H1 (cell line): ENCODE measurements at regions not wholly inside any gene's neighbourhood (a gene's known extent, or its start where the extent isn't known, plus 50 kb on each side); places are given as distances from the start of the nearest gene placed in this dataset.

Source experiments
- CTCF ChIA-PET: fragments of 300-600 bp; sonication (Branson Sonifier 250); formaldehyde crosslinking; loops from one replicate; lab custom pipeline; 2021; ENCODE audit not compliant: partially characterized antibody; lab: Charles Lee
- POLR2A ChIA-PET: fragments of 300-600 bp; sonication (Branson Sonifier 250); formaldehyde crosslinking; loops from one replicate; lab custom pipeline; 2021; ENCODE audit warnings: inconsistent platforms; ENCODE audit not compliant: partially characterized antibody; lab: Charles Lee
- DNase-seq, 2 experiments: peaks; one replicate each; pipeline versions ENCODE4 v3.0.0 to v3.0.0-alpha.2; 2010 to 2022; ENCODE audit warnings: low spot score in 2 of 2, low read depth in 1 of 2, mixed read lengths in 1 of 2
- FAIRE-seq: peaks from 2 replicates; lab custom pipeline; 2011; peaks lifted over from hg19 to GRCh38; lab: Jason Lieb, UNC
- H2AFZ ChIP-seq: 2 replicates; pipeline ENCODE4 v1.8.1; 2012; ENCODE audit warnings: low read length, inconsistent platforms
- H2AK5ac ChIP-seq: 2 replicates; pipeline ENCODE4 v1.6.1; 2013; ENCODE audit warnings: low read depth, low read length
- H2BK120ac ChIP-seq: replicated peaks from 2 replicates; pipeline ENCODE3; 2013; ENCODE audit warnings: low read depth, low read length, inconsistent platforms
- H2BK12ac ChIP-seq: 2 replicates; pipeline ENCODE4 v1.6.1; 2013; ENCODE audit warnings: low read depth, low read length
- H2BK15ac ChIP-seq: 2 replicates; pipeline ENCODE4 v1.6.1; 2013; ENCODE audit warnings: low read length
- H2BK20ac ChIP-seq: 2 replicates; pipeline ENCODE4 v1.6.1; 2013; ENCODE audit warnings: low read length
- H2BK5ac ChIP-seq: 2 replicates; pipeline ENCODE4 v1.6.1; 2013; ENCODE audit warnings: low read depth, low read length
- H3K14ac ChIP-seq: 2 replicates; pipeline ENCODE4 v1.6.1; 2013; ENCODE audit warnings: inconsistent platforms; ENCODE audit not compliant: insufficient read length
- H3K18ac ChIP-seq: 2 replicates; pipeline ENCODE4 v1.6.1; 2013; ENCODE audit warnings: low read length; ENCODE audit errors: extremely low read depth
- H3K23ac ChIP-seq: 2 replicates; pipeline ENCODE4 v1.6.1; 2013; ENCODE audit warnings: inconsistent platforms; ENCODE audit not compliant: insufficient read length
- H3K23me2 ChIP-seq: 2 replicates; pipeline ENCODE4 v1.6.1; 2013; ENCODE audit warnings: low read depth, low read length
- H3K27ac ChIP-seq: 2 replicates; pipeline ENCODE4 v1.6.1; 2011; ENCODE audit warnings: low read depth, low read length, inconsistent platforms
- H3K27me3 ChIP-seq, 4 experiments: replicated peaks in 1 of 4; 1 replicate in 1 of 4; 2 replicates in 3 of 4; pipeline versions ENCODE4 v1.6.1 to v1.8.1; 2011 to 2013; ENCODE audit warnings: low read length in 3 of 4, mild to moderate bottlenecking in 3 of 4, inconsistent platforms in 2 of 4, mixed read lengths in 2 of 4, moderate library complexity in 1 of 4; ENCODE audit not compliant: control insufficient read depth in 3 of 4, insufficient read depth in 3 of 4; ENCODE audit errors: extremely low read depth in 1 of 4
- H3K36me3 ChIP-seq, 4 experiments: 2 replicates each; pipeline versions ENCODE4 v1.6.1 to v1.8.1; 2011 to 2013; ENCODE audit warnings: mild to moderate bottlenecking in 4 of 4, low read length in 3 of 4, moderate library complexity in 2 of 4, control low read depth in 1 of 4, inconsistent platforms in 1 of 4; ENCODE audit not compliant: insufficient read depth in 4 of 4, control insufficient read depth in 2 of 4
- H3K4ac ChIP-seq: replicated peaks from 2 replicates; pipeline ENCODE3; 2013; ENCODE audit warnings: low read length, low read depth, mixed read lengths, inconsistent platforms; ENCODE audit not compliant: insufficient read length
- H3K4me1 ChIP-seq, 4 experiments: replicated peaks in 1 of 4; 1 replicate in 1 of 4; 2 replicates in 3 of 4; pipeline versions ENCODE4 v1.6.1 to v1.8.1; 2011 to 2013; ENCODE audit warnings: low read length in 3 of 4, inconsistent platforms in 2 of 4, mixed read lengths in 1 of 4; ENCODE audit not compliant: insufficient read depth in 4 of 4, control insufficient read depth in 3 of 4
- H3K4me2 ChIP-seq, 2 experiments: 2 replicates each; pipeline versions ENCODE4 v1.6.1 to v1.8.1; 2011 to 2013; ENCODE audit warnings: low read depth in 2 of 2, low read length in 2 of 2, control low read depth in 1 of 2, inconsistent platforms in 1 of 2, mild to moderate bottlenecking in 1 of 2; ENCODE audit not compliant: insufficient read depth in 1 of 2
- H3K4me3 ChIP-seq, 4 experiments: fragments of 200-600, 300-600 bp in 1 of 4; sonication (generic), shearing (Covaris generic), sonication (Bioruptor Twin) in 1 of 4; 2 replicates each; pipeline versions ENCODE4 v1.5.1 to v1.8.1; 2011 to 2016; ENCODE audit warnings: low read length in 4 of 4, low read depth in 3 of 4, control low read depth in 2 of 4, inconsistent platforms in 2 of 4, mild to moderate bottlenecking in 2 of 4, mixed read lengths in 1 of 4, moderate library complexity in 1 of 4; ENCODE audit not compliant: insufficient read depth in 2 of 4; ENCODE audit errors: extremely low read depth in 1 of 4
- H3K56ac ChIP-seq: replicated peaks from 2 replicates; pipeline ENCODE3; 2013; ENCODE audit warnings: low read depth, mild to moderate bottlenecking, mixed read lengths, low read length, inconsistent platforms; ENCODE audit not compliant: insufficient read length
- H3K79me1 ChIP-seq: 2 replicates; pipeline ENCODE4 v1.6.1; 2013; ENCODE audit warnings: low read depth, low read length, control low read depth
- H3K79me2 ChIP-seq, 2 experiments: 2 replicates each; pipeline versions ENCODE4 v1.6.1 to v1.8.1; 2012 to 2013; ENCODE audit warnings: low read length in 2 of 2, mild to moderate bottlenecking in 2 of 2, inconsistent platforms in 1 of 2; ENCODE audit not compliant: insufficient read depth in 2 of 2, control insufficient read depth in 1 of 2
- H3K9ac ChIP-seq, 4 experiments: replicated peaks in 1 of 4; 1 replicate in 1 of 4; 2 replicates in 3 of 4; pipeline versions ENCODE4 v1.6.1 to v1.8.1; 2011 to 2013; ENCODE audit warnings: low read depth in 3 of 4, low read length in 3 of 4, control low read depth in 2 of 4, mild to moderate bottlenecking in 2 of 4, moderate library complexity in 2 of 4, inconsistent platforms in 1 of 4; ENCODE audit errors: extremely low read depth in 1 of 4
- H3K9me3 ChIP-seq, 2 experiments: 2 replicates each; pipeline versions ENCODE4 v1.6.1 to v1.8.1; 2012 to 2013; ENCODE audit warnings: mild to moderate bottlenecking in 2 of 2, moderate library complexity in 2 of 2, control low read depth in 1 of 2, inconsistent platforms in 1 of 2, low read depth in 1 of 2, low read length in 1 of 2, mixed read lengths in 1 of 2; ENCODE audit not compliant: insufficient read depth in 2 of 2
- H4K20me1 ChIP-seq, 2 experiments: replicated peaks in 1 of 2; 2 replicates each; pipeline versions ENCODE3 to v1.8.1; 2011 to 2013; ENCODE audit warnings: inconsistent platforms in 2 of 2, low read length in 2 of 2, mild to moderate bottlenecking in 1 of 2; ENCODE audit not compliant: insufficient read depth in 2 of 2, control insufficient read depth in 1 of 2
- H4K5ac ChIP-seq: 2 replicates; pipeline ENCODE4 v1.6.1; 2013; ENCODE audit warnings: low read length, low read depth, mixed read lengths, inconsistent platforms; ENCODE audit not compliant: insufficient read length
- H4K8ac ChIP-seq: 2 replicates; pipeline ENCODE4 v1.8.0; 2013; ENCODE audit warnings: mild to moderate bottlenecking, moderate library complexity, low read length, inconsistent platforms; ENCODE audit not compliant: insufficient read depth; ENCODE audit errors: extremely low read depth
- H4K91ac ChIP-seq: replicated peaks from 2 replicates; pipeline ENCODE3; 2013; ENCODE audit warnings: low read length, mixed read lengths, inconsistent platforms; ENCODE audit not compliant: insufficient read length
- ASH2L ChIP-seq: fragments of 200-600, 300-600 bp; sonication (generic); IDR thresholded peaks from one replicate; pipeline ENCODE4 v1.7.1; 2017; ENCODE audit warnings: low read length
- E2F6 ChIP-seq: IDR thresholded peaks from 2 replicates; pipeline ENCODE4 v1.6.1; 2012; ENCODE audit warnings: inconsistent platforms
- EP300 ChIP-seq, 2 experiments: IDR thresholded peaks; 1 replicate in 1 of 2; 2 replicates in 1 of 2; pipeline ENCODE4 v1.6.1; 2011 to 2012; ENCODE audit warnings: low read depth in 2 of 2, low read length in 2 of 2, mild to moderate bottlenecking in 2 of 2, borderline replicate concordance in 1 of 2, inconsistent platforms in 1 of 2, moderate library complexity in 1 of 2
- FOSL1 ChIP-seq: IDR thresholded peaks from 2 replicates; pipeline ENCODE4 v1.6.1; 2011; ENCODE audit warnings: mild to moderate bottlenecking, low read depth, low read length, moderate library complexity; ENCODE audit not compliant: insufficient read depth
- HDAC2 ChIP-seq, 2 experiments: fragments of 300-600 bp in 1 of 2; sonication (generic) in 1 of 2; IDR thresholded peaks; 2 replicates each; pipeline ENCODE4 v1.6.1; 2011 to 2012; ENCODE audit warnings: low read depth in 2 of 2, low read length in 2 of 2, mild to moderate bottlenecking in 2 of 2, moderate library complexity in 2 of 2, borderline replicate concordance in 1 of 2, inconsistent platforms in 1 of 2
- HDAC6 ChIP-seq: IDR thresholded peaks from one replicate; pipeline ENCODE4 v1.7.1; 2012; ENCODE audit warnings: low read depth, mild to moderate bottlenecking, inconsistent platforms, low read length, moderate library complexity
- KDM4A ChIP-seq: IDR thresholded peaks from one replicate; pipeline ENCODE4 v1.7.1; 2012; ENCODE audit warnings: low read depth, mild to moderate bottlenecking, moderate library complexity, low read length, inconsistent platforms; ENCODE audit not compliant: severe bottlenecking
- KDM5A ChIP-seq: fragments of 200-600 bp; IDR thresholded peaks from 2 replicates; pipeline ENCODE4 v1.7.1; 2012; ENCODE audit warnings: mild to moderate bottlenecking, low read length, inconsistent platforms, mixed read lengths
- TBP ChIP-seq: IDR thresholded peaks from 2 replicates; pipeline ENCODE4 v1.6.1; 2011; ENCODE audit warnings: low read depth, low read length, improper control_type of control experiment
- WGBS, 2 experiments: shearing (Covaris generic) in 1 of 2; methylation state at CpG; one replicate each; pipeline versions ENCODE4 v1.1.6 to v1.1.7; 2013 to 2015; ENCODE audit warnings: low lambda C conversion rate in 2 of 2, mixed read lengths in 2 of 2, inconsistent platforms in 1 of 2, low coverage in 1 of 2, missing lambda C conversion rate in 1 of 2; ENCODE audit not compliant: insufficient replicate concordance in 2 of 2, insufficient coverage in 1 of 2, insufficient read length in 1 of 2; ENCODE audit errors: extremely low coverage in 1 of 2, missing lambda C conversion rate in 1 of 2; 5-methylcytosine and 5-hydroxymethylcytosine counted together

GRCh38 chr20:24321973-24322372, 147.5 kb upstream of the SYNDIG1 start:
- H2BK20ac ChIP-seq = no peak overlapping the region
- TF ChIP-seq TBP = no peak
- TF ChIP-seq KDM5A = no peak
- TF ChIP-seq HDAC6 = no peak
- TF ChIP-seq EP300 (IDR thresholded peaks at IDR 0.05; ENCODE audit: borderline replicate concordance in 1 of 2, low read depth in 2 of 2, low read length in 2 of 2) = no peak
- TF ChIP-seq ASH2L = no peak
- no peak for TF ChIP-seq E2F6
- TF ChIP-seq FOSL1 = no peak
- TF ChIP-seq KDM4A = no peak
- no peak for TF ChIP-seq HDAC2 (IDR thresholded peaks at IDR 0.05; ENCODE audit: borderline replicate concordance in 1 of 2, low read depth in 2 of 2, low read length in 2 of 2)

More at GRCh38 chr20:24321973-24322372, 147.5 kb upstream of the SYNDIG1 start:
- Histone ChIP-seq H2BK5ac (no peak overlapping the region), H2BK120ac (no peak overlapping the region), H3K79me1 (no peaks in the 10 kb centered on the region), H3K23ac (no peak overlapping the region), H3K4me2 (no peak overlapping the region), H4K8ac (no peak overlapping the region), H3K27ac (no peak overlapping the region), H3K9me3 (no peaks in the 10 kb centered on the region), H3K23me2 (no peaks in the 10 kb centered on the region), H3K36me3 (no peaks in the 10 kb centered on the region), H4K20me1 (no peaks in the 10 kb centered on the region), H3K4me1 (no peaks in the 10 kb centered on the region; a peak in 1 of 7 replicates), H2AK5ac (no peak overlapping the region), H2AFZ (no peak overlapping the region), H3K27me3 (no peaks in the 10 kb centered on the region), H3K4me3 (no peak overlapping the region), H3K79me2 (no peaks in the 10 kb centered on the region), H3K56ac (no peak overlapping the region), H3K4ac (no peak overlapping the region), H4K5ac (no peak overlapping the region), H3K9ac (no peak overlapping the region), H3K18ac (no peak overlapping the region), H3K14ac (no peak overlapping the region), H4K91ac (no peak overlapping the region), H2BK15ac (no peak overlapping the region), H2BK12ac (no peak overlapping the region)
- WGBS, 2 experiments = 84% methylated on average over 3 of the region's 3 CpGs; no CpG with 5 or more reads in 1 of the 2 experiments
- ChIA-PET CTCF (interaction anchor here (0.8 kb wide), 1 partner anchor 145 kb away, joined by 3 read pairs; no protein-coding TSS in a partner anchor), POLR2A (no interaction called here)
- FAIRE-seq (no peak), DNase-seq (no peak)
